ENCODE measurements at regions not wholly inside any gene's neighbourhood (a gene's known extent, or its start where the extent isn't known, plus 50 kb on each side); places are given as distances from the start of the nearest gene placed in this dataset.
"Not testable (repeated sequence)": the region's sequence is repeated elsewhere in the genome, so short reads cannot be mapped to it uniquely, and the experiment has no call there.

- no peak for TF ChIP-seq ZNF274 (IDR thresholded peaks at IDR 0.05; ENCODE audit: low read depth, low read length)
- no peak overlapping the region for H3K4me3 ChIP-seq (ENCODE audit: low read length)
Measured at GRCh38 chr16:13839577-13839976, 80.4 kb upstream of the ERCC4 start.

DNA sequence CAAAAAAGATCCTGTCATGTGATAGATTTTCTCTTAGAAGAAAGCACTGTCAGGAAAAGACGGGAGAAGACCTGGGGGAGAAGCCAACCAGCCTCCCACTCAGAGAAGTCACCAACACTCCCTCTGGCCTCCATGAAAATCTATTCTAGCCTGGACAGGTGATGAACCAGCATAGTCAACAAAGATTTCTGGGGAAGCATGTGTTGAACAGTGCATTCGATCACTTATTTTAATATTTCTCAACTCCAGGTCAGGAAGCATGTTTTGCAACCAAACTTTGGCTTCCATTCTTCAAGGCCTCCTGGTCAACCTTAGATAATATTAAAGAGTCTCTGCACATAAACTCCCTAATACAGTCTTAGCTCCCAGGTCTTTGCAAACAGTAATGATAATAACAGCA, 74.7 kb upstream of the ERCC4 start:
- no peak for TF ChIP-seq ZNF274 (IDR thresholded peaks at IDR 0.05; ENCODE audit: low read depth, low read length)
- no peak overlapping the region for H3K4me3 ChIP-seq (ENCODE audit: low read length)

GRCh38 chr16:13848795-13849194, 71.2 kb upstream of the ERCC4 start:
- H3K4me3 ChIP-seq (ENCODE audit: low read length) = no peak overlapping the region
- no peak for TF ChIP-seq ZNF274 (IDR thresholded peaks at IDR 0.05; ENCODE audit: low read depth, low read length)

GRCh38 chr16:13850173-13850572, 69.8 kb upstream of the ERCC4 start:
- not testable (repeated sequence) for H3K4me3 ChIP-seq (ENCODE audit: low read length)

GRCh38 chr16:13852827-13853226, 67.1 kb upstream of the ERCC4 start:
- TF ChIP-seq ZNF274 (IDR thresholded peaks at IDR 0.05; ENCODE audit: low read depth, low read length) = no peak
- no peak overlapping the region for H3K4me3 ChIP-seq (ENCODE audit: low read length)

- TF ChIP-seq ZNF274 (IDR thresholded peaks at IDR 0.05; ENCODE audit: low read depth, low read length) = no peak
- H3K4me3 ChIP-seq (ENCODE audit: low read length) = no peak overlapping the region
Measured at GRCh38 chr16:13856398-13856797, 63.6 kb upstream of the ERCC4 start.

GRCh38 chr16:13856811-13857511, 63.0 kb upstream of the ERCC4 start:
- H3K4me3 ChIP-seq (ENCODE audit: low read length) = no peak overlapping the region
- TF ChIP-seq ZNF274 (IDR thresholded peaks at IDR 0.05; ENCODE audit: low read depth, low read length) = no peak

DNA sequence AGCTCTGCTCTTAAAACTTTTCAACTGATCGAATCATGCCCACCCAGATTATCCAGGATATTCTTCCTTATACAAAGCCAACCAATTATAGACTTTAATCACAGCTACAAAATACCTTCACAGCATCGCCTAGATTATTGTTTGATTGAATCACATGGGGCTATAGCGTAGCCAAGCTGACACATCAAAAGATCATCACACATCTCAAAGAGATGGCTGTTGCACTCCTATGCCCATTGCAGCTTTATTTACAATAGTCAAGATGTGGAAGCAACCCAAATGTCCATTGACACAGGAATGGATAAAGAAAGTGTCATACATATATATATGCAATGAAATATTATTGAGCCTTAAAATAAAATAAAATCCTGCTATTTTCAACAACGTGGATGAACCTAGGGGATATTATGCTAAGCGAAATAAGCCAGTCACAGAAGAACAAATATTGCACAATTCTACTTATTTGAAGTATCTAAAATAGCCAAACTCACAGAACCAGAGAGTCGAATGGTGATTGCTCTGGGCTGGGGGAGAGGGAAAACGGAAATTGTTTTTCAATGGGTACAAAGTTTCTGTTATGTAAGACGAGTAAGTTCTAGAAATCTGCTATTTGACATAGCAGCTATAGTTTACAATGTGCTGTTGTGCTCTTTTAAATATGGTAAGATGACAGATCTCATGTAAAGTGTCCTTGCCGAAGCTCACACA, 60.9 kb upstream of the ERCC4 start:
- no peak overlapping the region for H3K4me3 ChIP-seq (ENCODE audit: low read length)
- TF ChIP-seq ZNF274 (IDR thresholded peaks at IDR 0.05; ENCODE audit: low read depth, low read length) = no peak

GRCh38 chr16:13863075-13863765, 56.7 kb upstream of the ERCC4 start:
- no peak for TF ChIP-seq ZNF274 (IDR thresholded peaks at IDR 0.05; ENCODE audit: low read depth, low read length)
- no peak overlapping the region for H3K4me3 ChIP-seq (ENCODE audit: low read length)

DNA sequence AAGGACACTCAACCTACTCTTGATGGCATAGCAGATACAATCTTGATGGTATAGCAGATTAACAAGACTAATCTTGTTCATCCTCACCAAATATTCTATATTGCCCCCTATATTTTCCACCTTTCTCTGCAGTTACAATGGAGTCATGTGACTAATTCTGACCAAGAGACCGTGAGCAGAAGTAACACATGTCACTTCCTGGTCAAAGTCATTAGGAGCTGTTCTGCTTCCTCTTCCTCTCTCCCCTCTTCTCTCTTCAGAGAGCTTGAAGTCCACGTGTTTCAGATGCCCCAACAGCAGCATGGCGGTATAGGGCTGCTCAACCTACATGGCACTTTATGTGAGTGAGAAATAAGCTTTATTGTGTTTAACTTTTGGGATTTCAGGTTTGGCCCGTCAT, 55.3 kb upstream of the ERCC4 start:
- H3K4me3 ChIP-seq (ENCODE audit: low read length) = no peak overlapping the region
- TF ChIP-seq ZNF274 (IDR thresholded peaks at IDR 0.05; ENCODE audit: low read depth, low read length) = no peak

DNA sequence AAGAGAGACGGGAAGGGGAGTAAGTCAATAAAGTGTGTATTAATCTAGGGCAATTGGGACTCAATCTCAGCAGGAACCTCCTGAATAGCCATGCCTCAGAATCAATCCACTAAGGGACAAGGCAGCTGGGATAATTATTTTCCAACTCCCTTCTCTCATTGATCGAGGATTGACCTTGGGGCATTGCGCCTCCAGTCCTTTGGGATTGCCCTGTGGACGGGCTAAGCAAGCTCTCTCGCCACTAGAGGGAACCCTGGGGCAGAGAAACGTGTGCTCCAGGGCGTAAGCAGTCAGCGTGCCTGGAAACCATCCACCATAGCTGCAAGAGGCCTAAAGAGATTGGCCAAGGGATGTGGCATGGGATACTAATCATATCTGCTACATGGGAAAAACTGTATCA, 53.9 kb upstream of the ERCC4 start:
- no peak for TF ChIP-seq ZNF274 (IDR thresholded peaks at IDR 0.05; ENCODE audit: low read depth, low read length)

More for the DNA sequence above, 53.9 kb upstream of the ERCC4 start:
- no peak overlapping the region for H3K4me3 ChIP-seq (ENCODE audit: low read length)
